Activated naive CD8-positive, alpha-beta T cell treated with anti-CD3 and anti-CD28 coated beads, Interleukin-2, amount 50 U/mL, for 24 hours (primary cell): ENCODE measurements at regions not wholly inside any gene's neighbourhood (a gene's known extent, or its start where the extent isn't known, plus 50 kb on each side); places are given as distances from the start of the nearest gene placed in this dataset.
A peak's percentile ranks its signal among the peaks of the same experiment; 100 is the strongest.

ENCODE experiments used
- ATAC-seq: fragments of 150-1000 bp; cut with Tn5 transposase; one replicate; pipeline ENCODE4 v1.10.0; 2021
- DNase-seq: peaks from one replicate; pipeline ENCODE4 v3.0.0; 2021
- H3K27ac Mint-ChIP-seq: one replicate; pipeline ENCODE4 v1.8.0; 2021; ENCODE audit warnings: mild to moderate bottlenecking, mixed read lengths
- H3K27me3 Mint-ChIP-seq: one replicate; pipeline ENCODE4 v1.8.0; 2021; ENCODE audit warnings: mixed read lengths
- H3K36me3 Mint-ChIP-seq: one replicate; pipeline ENCODE4 v1.8.0; 2021; ENCODE audit warnings: low read depth, mixed read lengths
- H3K4me1 Mint-ChIP-seq: one replicate; pipeline ENCODE4 v1.8.0; 2021; ENCODE audit warnings: mixed read lengths
- H3K4me3 Mint-ChIP-seq: one replicate; pipeline ENCODE4 v1.8.0; 2021; ENCODE audit warnings: mild to moderate bottlenecking, moderate library complexity, mixed read lengths
- H3K9me3 Mint-ChIP-seq: one replicate; pipeline ENCODE4 v1.8.0; 2021; ENCODE audit warnings: mixed read lengths

DNA sequence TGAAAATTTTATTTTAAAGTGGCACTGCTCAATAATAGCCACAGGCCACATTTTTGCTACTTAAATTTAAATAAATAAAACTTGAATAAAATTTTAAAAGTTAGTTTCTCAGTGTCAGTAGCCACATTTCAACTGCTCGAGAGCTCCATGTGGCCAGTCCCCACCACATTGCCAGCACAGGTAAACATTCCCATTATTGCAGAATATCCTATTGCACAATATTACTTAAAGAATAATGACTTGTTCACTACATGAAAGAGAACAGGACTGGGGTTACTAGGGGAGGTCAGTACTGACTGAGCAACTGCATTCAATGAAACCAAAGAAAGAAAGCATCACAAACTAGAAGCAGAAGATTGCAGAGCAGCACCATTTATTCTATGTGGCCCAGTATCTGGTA lies 2201.6 kb upstream of the TENM3 start:
- no peak overlapping the region for H3K4me3 Mint-ChIP-seq
- H3K4me1 Mint-ChIP-seq = no peaks in the 10 kb centered on the region
- no peaks in the 10 kb centered on the region for H3K27me3 Mint-ChIP-seq
- H3K27ac Mint-ChIP-seq = no peak overlapping the region
- DNase-seq = no peak
- H3K9me3 Mint-ChIP-seq = peaks cover 6% of the 10 kb centered on the region
- ATAC-seq = no peak
- no peaks in the 10 kb centered on the region for H3K36me3 Mint-ChIP-seq

DNA sequence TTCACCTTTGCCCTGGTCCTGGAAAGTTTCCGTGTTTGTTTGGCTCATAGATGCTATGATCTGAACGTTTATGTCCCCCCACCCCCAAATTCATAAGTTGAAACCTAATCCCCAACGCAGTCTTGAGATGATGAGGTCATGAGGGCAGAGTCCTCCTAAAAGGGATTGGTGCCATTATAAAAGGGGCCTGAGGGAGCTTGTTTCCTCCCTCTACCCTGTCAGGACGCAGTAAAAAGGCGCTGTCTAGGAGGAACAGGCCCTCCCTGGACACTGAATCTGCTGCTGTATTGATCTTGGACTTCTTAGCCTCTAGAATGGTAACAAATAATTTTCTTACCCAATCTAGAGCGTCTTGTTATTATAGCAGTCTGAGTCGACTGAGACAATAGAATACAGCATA lies 2190.6 kb upstream of the TENM3 start:
- Mint-ChIP-seq H3K36me3 (peaks cover 1% of the 10 kb centered on the region), H3K27me3 (peaks cover 24% of the 10 kb centered on the region)

DNA sequence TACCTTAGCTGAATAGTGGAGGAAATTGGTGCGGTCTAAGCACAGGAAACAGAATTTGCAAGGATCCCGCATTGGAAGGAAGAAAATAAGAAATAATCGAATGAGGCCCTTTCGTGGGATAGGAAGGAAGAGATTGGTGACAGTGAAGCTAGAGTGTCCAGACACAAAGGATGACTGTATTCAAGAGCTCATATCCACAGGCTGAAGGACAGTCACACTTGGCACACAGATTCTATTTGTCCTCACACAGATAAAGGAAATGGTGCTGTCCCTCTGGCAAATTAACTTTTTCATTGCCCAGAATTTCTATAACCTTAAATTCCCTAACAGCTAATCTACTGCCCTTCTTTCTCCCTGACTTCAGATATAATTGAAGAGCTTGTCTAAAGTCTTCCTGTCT lies 2188.9 kb upstream of the TENM3 start:
- no peak for DNase-seq
- Mint-ChIP-seq H3K27ac (no peak overlapping the region), H3K9me3 (no peaks in the 10 kb centered on the region), H3K27me3 (peaks cover 27% of the 10 kb centered on the region), H3K4me3 (no peak overlapping the region), H3K36me3 (peaks cover 1% of the 10 kb centered on the region), H3K4me1 (peaks cover 5% of the 10 kb centered on the region)
- no peak for ATAC-seq

More for the DNA sequence above, 2190.6 kb upstream of the TENM3 start:
- H3K27ac Mint-ChIP-seq = no peak overlapping the region
- H3K9me3 Mint-ChIP-seq = no peaks in the 10 kb centered on the region
- DNase-seq (no peak), ATAC-seq (no peak)
- no peak overlapping the region for H3K4me3 Mint-ChIP-seq
- H3K4me1 Mint-ChIP-seq = peaks cover 5% of the 10 kb centered on the region

DNA sequence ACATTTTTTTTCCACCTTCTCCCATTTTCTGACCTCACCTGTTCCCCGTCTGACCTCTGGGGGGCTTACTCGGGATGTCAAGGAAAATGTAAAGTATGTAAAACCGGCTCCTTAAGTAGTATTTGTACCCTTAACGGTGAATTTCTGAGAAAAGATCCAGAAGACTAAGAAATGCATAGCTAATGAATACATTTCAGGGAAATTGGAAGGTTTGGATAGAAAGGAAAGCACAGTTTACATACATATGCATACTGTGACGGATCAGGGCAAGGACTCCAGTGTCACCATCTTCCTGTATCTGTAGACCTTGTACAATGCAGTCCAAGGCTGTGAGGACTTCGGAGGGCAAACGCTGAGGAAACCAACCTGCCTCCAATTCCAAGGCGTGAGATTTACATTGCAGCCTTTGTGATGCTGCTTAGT lies 2185.9 kb upstream of the TENM3 start:
- no peak for DNase-seq
- peaks cover 8% of the 10 kb centered on the region for H3K4me1 Mint-ChIP-seq
- H3K36me3 Mint-ChIP-seq = peaks cover 1% of the 10 kb centered on the region
- peaks cover 50% of the 10 kb centered on the region for H3K27me3 Mint-ChIP-seq
- ATAC-seq = no peak
- peak overlapping the region; percentile 38 for H3K4me3 Mint-ChIP-seq
- no peaks in the 10 kb centered on the region for H3K9me3 Mint-ChIP-seq
- no peak overlapping the region for H3K27ac Mint-ChIP-seq

DNA sequence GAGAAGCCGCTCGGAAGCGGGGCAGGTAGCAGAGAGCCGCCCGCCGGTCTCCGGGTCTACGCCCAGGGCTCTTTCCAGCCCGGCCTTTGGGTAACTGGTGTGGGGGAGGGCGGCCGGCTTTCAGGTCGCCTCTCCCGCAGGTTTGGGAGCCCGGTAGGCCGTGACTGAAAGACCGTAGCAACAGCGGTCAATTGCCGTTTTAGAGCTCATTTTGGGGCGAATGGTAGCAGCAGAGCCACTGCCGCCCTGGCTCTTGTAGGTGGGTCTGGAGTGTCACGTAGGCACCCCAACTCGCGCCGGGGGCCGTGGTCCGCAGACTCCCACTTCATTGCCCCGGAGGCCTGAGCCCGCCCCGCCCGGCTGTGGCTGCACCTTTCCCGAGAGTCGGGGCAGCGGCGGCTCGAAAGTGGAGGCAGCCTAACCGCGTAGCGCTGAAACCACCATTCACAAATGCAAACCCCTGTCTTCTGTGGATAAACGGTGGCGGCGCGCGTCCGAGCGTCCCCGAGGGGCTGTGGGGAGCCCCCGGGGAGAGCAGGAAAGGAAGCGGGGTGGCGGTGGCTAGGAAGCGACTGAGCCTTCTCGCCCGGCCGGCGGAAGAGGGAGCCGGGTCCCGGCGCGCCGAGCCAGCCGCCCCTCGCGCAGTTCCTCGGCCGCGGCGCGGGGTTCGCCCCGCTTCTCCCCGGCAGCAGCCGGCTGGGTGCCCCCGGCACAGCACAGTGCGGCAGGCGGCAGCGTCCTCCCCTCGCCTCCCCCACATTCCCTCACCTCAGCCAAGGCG lies 2185.1 kb upstream of the TENM3 start:
- peaks cover 8% of the 10 kb centered on the region for H3K4me1 Mint-ChIP-seq
- DNase-seq (peak; percentile 2), ATAC-seq (peak; percentile 22)
- H3K36me3 Mint-ChIP-seq = peaks cover 1% of the 10 kb centered on the region
- peak overlapping the region; percentile 38 for H3K4me3 Mint-ChIP-seq
- peaks cover 49% of the 10 kb centered on the region for H3K27me3 Mint-ChIP-seq
- no peak overlapping the region for H3K27ac Mint-ChIP-seq
- H3K9me3 Mint-ChIP-seq = no peaks in the 10 kb centered on the region

DNA sequence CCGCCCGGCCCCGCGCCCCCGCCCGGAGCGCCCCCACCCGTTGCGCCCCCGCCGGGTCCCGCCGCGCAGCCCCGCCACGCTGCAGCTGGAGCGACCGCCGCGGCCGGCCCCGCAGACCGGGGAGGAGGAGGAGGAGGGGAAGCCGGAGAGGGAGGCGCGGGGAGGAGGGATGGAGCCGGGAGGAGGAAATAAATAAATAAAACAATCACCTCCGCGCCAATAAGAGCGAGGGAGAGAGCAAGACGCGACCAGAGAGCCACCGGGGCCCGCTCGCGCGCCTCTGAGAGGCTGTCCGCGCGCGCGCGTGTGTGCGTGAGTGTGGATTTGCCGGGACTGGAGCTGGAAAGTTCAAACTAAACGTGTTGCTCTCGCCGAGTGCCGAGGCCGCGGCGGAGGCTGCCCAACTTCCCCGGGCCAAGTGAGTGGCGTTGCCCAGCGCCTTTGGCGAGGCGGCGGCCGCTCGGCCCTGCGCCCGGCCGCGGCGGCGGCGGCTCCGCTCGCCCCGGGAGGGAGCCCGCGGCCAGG lies 2184.4 kb upstream of the TENM3 start:
- H3K4me3 Mint-ChIP-seq = no peak overlapping the region
- ATAC-seq = peak; percentile 9
- H3K36me3 Mint-ChIP-seq = peaks cover 1% of the 10 kb centered on the region

DNA sequence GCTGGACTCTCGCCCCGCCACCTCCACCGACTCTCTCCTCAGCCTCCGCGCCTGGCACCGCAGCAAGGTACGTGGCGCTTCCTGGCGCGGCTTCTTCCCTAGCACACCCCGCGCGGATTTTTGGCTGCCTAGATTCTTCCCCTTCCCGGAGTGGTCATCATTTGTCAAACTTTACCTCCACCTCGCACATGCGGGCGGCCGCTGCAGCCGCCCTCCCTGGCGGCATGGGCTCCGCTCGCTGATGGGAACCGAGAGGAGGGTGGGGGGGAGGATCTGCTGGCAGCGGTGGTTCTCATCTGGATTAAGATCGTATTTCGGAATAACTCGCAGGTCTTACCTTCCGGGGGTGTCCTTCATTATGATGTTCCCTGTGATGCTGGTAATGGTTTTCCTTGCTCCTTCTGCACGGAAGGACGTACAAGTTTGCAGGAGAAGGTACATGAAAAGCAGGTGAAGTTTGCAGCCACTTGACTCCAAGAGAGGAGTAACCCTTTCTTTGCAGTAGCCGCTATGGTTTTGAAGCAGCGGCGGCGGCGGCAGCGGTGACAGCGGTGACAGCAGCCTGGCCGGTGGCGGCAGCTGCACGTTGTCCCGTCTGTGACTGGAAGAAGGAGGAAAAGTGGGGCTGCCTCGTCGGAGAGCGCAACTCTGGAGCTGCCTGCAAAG lies 2183.9 kb upstream of the TENM3 start:
- H3K27me3 Mint-ChIP-seq = peaks cover 46% of the 10 kb centered on the region
- peak overlapping the region; percentile 46 for H3K4me3 Mint-ChIP-seq
- peaks cover 1% of the 10 kb centered on the region for H3K36me3 Mint-ChIP-seq
- DNase-seq (no peak), ATAC-seq (no peak)
- H3K27ac Mint-ChIP-seq = no peak overlapping the region
- H3K9me3 Mint-ChIP-seq = no peaks in the 10 kb centered on the region
- peaks cover 8% of the 10 kb centered on the region for H3K4me1 Mint-ChIP-seq

More for the DNA sequence above, 2184.4 kb upstream of the TENM3 start:
- Mint-ChIP-seq H3K4me1 (peaks cover 8% of the 10 kb centered on the region), H3K9me3 (no peaks in the 10 kb centered on the region), H3K27ac (no peak overlapping the region), H3K27me3 (peaks cover 49% of the 10 kb centered on the region)
- no peak for DNase-seq

DNA sequence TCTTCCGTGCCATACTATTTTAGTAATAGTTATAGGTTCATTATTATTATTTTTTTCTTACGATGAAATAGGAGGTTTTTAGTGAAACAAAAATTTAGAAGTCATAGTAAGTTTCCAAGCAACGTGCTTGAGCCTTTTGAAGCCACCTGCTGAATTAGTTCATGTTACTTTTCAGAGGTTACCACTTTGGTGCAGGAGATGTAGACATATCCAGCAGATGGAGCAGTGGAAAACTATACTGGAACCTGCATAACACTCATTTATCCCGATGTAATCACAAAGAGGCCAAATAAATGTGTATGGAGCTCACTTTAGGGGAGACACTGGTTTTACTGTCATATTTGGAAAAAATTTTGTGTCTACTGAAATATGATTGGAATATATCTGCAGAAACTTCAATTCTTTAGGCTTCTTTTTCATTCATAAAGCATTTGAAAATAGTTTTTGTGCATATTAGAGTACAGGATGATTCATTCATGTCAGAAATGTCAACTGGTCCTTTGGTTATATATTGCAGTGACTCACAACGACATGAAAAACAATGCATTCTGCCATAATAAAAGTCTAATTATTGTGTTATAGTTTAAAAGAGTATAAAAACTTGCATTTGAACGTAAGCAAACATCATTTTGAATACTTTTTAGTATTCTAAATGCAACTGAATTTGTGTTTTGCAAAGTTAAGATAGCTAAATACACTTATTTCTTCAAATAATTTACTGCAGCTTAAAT lies 2182.9 kb upstream of the TENM3 start:
- peaks cover 46% of the 10 kb centered on the region for H3K27me3 Mint-ChIP-seq
- no peak for ATAC-seq
- no peak overlapping the region for H3K27ac Mint-ChIP-seq
- peaks cover 1% of the 10 kb centered on the region for H3K36me3 Mint-ChIP-seq
- H3K9me3 Mint-ChIP-seq = no peaks in the 10 kb centered on the region
- H3K4me3 Mint-ChIP-seq = no peak overlapping the region
- no peak for DNase-seq
- H3K4me1 Mint-ChIP-seq = peaks cover 8% of the 10 kb centered on the region

DNA sequence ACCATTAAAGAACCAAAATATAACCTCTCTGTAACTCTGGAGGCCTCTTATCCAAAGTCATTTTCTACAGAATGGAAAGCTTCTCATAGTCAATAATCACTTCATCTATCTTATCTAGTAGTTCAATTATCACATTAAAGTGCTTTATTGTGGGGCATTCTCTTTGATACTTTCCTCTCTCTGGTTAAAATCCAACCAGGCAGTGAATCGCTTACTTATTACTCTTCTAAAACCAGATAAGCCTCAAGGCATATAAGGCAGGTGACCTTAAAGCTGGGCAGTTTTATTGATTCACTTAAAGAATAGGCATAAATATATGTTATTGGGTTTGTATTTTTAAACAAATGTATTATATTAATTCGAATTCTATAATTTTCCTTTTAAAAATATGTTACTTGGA lies 2162.1 kb upstream of the TENM3 start:
- ATAC-seq (no peak), DNase-seq (no peak)
- Mint-ChIP-seq H3K27me3 (no peaks in the 10 kb centered on the region), H3K9me3 (no peaks in the 10 kb centered on the region), H3K36me3 (no peaks in the 10 kb centered on the region), H3K4me1 (no peaks in the 10 kb centered on the region), H3K27ac (no peak overlapping the region), H3K4me3 (no peak overlapping the region)

DNA sequence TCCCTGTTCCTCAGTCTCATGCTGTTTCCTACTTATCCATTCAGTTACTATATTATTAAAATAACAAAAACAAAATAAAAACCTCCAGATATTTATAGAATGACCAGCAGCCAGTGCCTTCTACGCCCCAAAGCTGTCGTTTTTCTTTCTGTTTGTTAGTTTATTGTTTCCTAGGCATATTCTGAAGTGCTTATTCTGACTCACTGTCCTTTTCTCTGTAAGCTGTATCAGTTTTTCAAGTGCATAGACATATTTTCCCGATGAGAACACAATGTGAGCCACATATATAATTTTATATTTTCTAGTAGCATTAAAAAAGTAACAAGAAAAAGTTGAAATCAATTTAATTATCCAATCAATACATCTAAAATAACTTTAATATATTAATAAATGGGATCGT lies 2158.6 kb upstream of the TENM3 start:
- H3K27ac Mint-ChIP-seq = no peak overlapping the region
- H3K4me1 Mint-ChIP-seq = no peaks in the 10 kb centered on the region
- DNase-seq = no peak
- no peak overlapping the region for H3K4me3 Mint-ChIP-seq
- no peak for ATAC-seq
- H3K27me3 Mint-ChIP-seq = no peaks in the 10 kb centered on the region
- no peaks in the 10 kb centered on the region for H3K36me3 Mint-ChIP-seq
- no peaks in the 10 kb centered on the region for H3K9me3 Mint-ChIP-seq

DNA sequence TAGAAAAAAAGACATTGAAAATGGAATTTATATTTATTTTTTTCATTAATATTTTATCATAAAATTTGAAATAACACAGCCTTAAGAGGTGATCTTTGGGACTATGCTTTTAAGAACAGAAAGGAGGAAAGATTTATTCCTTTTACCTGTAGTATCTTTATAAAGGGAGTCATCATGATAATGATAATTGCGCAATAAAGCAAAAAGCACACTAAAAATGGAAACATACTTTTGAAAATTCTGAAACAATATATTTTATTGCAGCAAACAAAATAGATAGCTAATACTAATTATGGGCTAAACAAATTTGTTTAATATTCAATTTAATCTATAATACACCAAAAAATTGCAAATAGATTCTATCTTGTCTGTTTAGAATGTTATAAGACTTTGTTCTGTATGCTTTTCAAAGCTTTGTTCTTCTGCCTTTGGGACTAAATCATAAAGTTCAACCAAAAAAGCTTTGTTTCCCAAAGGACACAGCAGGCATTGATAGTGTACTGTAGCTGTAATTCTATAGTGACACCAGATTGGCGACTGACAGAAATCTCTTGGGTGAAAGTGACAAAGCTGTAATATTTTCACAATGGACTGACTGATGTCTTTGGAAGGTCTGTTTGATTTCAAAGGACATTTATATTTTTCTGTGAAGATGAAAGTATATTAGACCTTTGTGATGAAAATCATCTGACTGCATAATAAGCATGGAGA lies 2156.6 kb upstream of the TENM3 start:
- ATAC-seq = no peak
- no peaks in the 10 kb centered on the region for H3K9me3 Mint-ChIP-seq

DNA sequence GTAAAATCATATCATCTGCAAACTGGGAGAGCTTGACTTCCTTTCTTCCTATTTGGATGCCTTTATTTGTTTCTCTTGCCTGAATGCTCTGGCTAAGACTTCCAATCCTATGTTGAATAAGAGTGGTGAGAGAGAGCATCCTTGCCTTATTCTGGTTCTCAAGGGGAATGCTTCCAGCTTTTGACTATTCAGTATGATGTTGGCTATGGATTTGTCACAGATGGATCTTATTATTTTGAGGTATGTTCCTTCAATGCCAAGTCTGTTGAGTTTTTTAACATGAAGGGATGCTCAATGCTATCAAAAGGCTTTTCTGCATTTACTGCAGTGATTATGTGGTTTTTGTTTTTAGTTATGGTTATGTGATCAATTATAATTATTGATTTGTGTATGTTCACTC lies 2144.6 kb upstream of the TENM3 start:
- no peaks in the 10 kb centered on the region for H3K36me3 Mint-ChIP-seq
- ATAC-seq (no peak), DNase-seq (no peak)
- H3K4me1 Mint-ChIP-seq = no peaks in the 10 kb centered on the region
- H3K27me3 Mint-ChIP-seq = no peaks in the 10 kb centered on the region
- no peak overlapping the region for H3K27ac Mint-ChIP-seq
- H3K4me3 Mint-ChIP-seq = no peak overlapping the region
- H3K9me3 Mint-ChIP-seq = peaks cover 9% of the 10 kb centered on the region

More for the DNA sequence above, 2156.6 kb upstream of the TENM3 start:
- H3K27ac Mint-ChIP-seq = no peak overlapping the region
- H3K4me1 Mint-ChIP-seq = no peaks in the 10 kb centered on the region
- H3K36me3 Mint-ChIP-seq = no peaks in the 10 kb centered on the region
- no peak overlapping the region for H3K4me3 Mint-ChIP-seq
- DNase-seq = no peak
- no peaks in the 10 kb centered on the region for H3K27me3 Mint-ChIP-seq

DNA sequence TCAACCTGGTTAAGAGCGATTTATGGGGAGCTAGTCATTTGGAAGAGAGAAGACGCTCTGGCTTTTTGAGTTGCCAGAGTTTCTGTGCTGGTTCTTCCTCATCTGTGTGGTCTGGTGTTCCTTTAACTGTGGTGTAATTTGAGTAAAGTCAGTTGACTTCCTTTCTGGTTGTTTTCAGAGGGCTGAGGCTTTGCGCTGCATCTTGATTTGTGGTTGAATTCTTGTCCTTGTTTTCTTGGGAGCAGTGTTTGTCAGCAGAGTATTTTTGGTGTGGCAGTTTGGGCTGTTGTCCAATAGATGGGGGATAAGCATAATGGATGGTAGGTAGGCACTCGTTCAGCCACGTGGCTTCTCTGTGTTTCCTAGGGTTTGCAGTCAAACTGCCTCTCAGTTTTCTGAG lies 2143.2 kb upstream of the TENM3 start:
- no peaks in the 10 kb centered on the region for H3K4me1 Mint-ChIP-seq
- H3K27ac Mint-ChIP-seq = no peak overlapping the region
- H3K36me3 Mint-ChIP-seq = no peaks in the 10 kb centered on the region
- no peak for DNase-seq
- H3K4me3 Mint-ChIP-seq = no peak overlapping the region
- peaks cover 9% of the 10 kb centered on the region for H3K9me3 Mint-ChIP-seq
- no peaks in the 10 kb centered on the region for H3K27me3 Mint-ChIP-seq
- ATAC-seq = no peak
